Stimulated activated CD4-positive, alpha-beta T cell treated with anti-CD3 and anti-CD28 coated beads, TNF-alpha, amount 100 ng/mL, for 4 hours (primary cell): ENCODE measurements at regions not wholly inside any gene's neighbourhood (a gene's known extent, or its start where the extent isn't known, plus 50 kb on each side); places are given as distances from the start of the nearest gene placed in this dataset.

Experiments
- DNase-seq, 3 experiments: peaks; one replicate each; pipeline ENCODE4 v3.0.0-alpha.2; 2020; ENCODE audit warnings: low read depth in 3 of 3

- DNase-seq, result no peak
Observed at GRCh38 chr10:129035052-129035827, 431.8 kb upstream of the MGMT start.

DNA sequence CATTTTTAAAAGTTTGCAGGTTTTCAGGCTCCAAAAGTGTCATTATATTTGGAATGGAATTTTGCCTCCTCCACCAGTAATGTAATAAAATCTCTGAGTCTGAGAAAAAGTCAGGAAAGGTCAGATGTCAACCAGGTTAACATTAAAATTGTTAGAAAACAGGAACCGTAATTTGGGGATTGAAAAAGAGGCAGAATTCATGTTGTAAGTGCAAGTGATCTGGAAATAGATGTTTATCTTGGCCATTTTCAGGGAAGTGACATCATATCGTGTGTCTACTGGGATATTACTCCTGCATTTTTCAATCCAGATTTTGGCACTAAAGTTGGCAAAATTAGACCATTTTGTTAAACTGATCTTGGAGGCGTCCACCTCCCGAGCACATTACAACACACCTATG lies 428.5 kb upstream of the MGMT start:
- DNase-seq, result no peak

DNA sequence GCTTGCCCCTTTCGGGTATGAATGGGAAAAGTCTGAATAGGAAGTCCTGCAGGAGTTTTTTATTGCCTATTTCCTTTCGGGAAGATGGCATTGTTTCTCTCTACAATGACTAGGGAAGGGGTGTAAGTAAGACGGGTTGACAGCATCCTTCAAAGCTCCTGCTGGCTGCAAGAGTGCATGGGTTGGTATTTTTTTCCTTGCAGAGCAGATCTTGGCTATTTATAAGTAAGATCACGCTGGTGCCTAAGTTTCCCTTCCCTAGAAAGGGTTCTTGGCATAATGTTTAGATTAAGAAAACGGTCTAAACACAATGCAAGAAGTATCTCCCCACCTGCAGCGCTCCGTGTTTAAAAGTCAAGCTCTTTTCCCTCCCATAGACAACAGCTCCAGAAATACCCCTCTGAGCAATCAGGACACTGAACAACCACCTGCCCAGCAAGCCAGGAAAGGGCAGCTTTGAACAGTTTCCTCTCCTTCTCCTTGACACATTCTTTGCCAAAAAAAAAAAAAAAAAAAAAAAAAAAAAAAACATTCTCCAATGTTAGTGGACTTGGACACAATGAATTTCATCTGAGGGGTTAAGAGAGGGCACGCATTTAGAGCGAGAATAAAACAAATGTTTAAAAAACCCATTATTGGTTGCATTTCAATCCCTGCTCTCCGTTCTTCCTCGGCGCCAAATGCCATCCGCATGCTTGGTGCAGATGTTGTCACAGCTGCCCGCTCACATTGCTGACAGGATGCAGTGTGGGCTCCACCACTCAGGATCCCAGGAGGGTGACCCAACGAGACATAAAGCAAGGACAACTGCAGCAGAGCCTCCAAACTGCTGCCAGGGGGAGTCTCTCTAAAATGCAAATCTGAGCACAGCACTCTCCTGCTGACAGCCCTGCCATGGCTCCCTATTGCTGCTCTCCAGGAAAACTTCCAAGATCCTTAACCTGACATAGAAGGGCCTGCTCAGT lies 427.4 kb upstream of the MGMT start:
- DNase-seq, result no peak

DNA sequence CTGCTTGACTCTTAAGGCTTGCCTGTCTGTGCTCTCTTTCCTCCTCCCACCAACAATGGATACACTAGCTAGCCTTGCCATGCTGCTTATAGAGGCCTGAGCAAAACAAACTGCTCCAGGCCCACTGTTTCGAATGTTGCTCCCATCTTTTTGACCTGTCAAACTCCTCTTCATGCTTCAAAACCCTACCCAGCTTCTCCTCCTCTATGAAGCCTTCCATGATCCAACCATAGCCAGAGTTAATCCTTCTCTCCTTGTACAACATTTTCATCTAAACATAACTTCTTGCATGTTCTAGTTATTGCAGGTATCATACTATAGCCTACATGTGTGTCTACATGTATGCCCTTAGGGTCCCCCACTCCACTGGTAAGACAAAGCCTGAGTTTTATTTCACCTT lies 426.7 kb upstream of the MGMT start:
- no peak for DNase-seq

DNA sequence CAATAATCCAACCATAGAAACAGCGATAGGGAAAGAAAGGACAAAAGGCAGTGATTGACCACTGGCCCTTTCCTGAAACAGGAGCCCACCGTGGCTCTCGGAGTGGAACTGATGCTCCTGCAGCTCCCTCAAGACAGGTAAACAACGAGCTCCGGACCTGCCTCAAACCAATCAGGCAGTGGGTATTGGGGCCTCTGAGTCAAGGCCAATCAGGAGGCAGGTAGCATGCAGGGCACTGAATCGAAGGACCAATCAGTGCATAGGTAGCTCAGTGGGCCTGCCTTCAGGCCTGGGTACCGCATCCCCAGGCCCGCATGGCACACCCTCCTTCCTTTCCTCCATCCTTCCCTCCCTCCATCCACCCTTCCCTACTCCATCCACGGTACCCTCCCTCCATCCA lies 425.1 kb upstream of the MGMT start:
- DNase-seq, result no peak

DNA sequence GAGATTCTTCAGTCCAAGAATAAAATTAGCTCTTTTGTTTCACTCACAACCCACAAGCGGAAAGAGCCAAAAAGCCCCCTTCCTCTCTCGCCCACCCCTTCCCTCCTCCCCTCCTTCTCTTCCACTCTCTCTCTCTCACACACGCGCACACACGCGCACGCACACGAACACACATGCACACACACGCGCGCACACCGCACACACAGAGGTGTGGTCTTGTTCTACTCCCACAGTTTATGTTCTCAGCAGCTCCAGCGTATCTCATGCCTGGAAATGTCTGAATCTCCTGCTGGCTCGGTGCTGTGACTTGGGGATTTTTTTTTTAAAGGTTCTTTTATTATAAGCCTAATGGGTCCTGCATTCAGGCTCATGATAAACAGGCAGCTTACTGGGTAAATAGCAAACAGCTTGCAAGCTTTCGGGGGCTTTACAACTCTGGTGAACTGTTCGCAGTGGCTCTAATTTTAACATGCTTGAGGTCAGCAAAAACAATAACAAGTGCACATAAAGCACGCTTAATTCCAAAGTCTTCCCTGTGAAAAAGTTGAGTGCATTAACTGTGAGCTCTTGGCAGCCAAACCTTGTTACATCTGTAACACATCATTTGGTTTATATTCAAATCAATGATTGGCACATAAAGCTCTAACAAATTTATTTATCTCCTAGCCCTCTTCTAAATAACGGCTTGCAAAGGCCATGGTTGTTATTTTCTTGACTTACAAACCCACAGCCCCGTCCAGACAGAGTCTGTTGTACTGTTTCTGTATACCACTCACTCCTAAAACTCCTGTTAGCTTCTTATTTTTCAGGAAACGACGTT lies 424.1 kb upstream of the MGMT start:
- no peak for DNase-seq

DNA sequence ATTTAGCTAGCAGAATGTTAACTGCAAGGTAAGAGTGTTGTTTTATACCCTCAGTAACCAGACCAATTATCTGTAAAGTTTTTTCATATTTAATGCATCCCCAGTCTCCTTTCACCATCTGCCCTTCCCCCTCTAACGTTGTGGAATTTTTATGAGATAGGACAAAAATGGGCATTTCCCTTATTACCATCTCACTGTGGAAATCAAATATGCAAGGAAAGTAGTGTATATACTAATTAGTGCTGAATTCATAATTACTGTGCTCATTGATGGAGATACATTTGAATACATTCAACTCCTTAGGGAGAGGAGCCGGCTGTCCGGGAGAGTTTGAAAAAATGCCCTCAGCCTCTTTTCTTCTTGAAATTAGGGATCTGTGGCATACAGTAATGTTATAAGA lies 423.4 kb upstream of the MGMT start:
- no peak for DNase-seq

GRCh38 chr10:129045599-129045998 lies 421.4 kb upstream of the MGMT start:
- DNase-seq, result no peak

GRCh38 chr10:129046065-129046681 lies 420.9 kb upstream of the MGMT start:
- DNase-seq, result no peak

DNA sequence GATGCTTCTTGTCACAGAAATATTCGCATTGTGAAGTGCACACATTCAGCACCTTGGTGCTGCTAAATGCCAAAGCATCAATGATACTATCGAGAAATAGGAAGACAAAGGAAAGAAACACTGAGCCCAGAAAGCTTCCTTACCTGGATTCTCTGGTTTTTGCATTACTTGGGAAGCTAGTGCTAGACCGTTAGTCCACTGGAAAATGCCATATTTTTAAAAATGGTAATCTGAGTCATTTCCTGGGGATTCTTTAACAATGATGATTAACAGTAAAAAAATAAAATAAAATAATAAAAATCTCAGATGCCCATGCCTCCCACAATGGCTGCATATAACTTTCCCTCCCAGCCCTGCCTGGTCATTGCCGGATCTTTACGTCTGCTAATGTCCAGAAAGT lies 420.1 kb upstream of the MGMT start:
- no peak for DNase-seq

DNA sequence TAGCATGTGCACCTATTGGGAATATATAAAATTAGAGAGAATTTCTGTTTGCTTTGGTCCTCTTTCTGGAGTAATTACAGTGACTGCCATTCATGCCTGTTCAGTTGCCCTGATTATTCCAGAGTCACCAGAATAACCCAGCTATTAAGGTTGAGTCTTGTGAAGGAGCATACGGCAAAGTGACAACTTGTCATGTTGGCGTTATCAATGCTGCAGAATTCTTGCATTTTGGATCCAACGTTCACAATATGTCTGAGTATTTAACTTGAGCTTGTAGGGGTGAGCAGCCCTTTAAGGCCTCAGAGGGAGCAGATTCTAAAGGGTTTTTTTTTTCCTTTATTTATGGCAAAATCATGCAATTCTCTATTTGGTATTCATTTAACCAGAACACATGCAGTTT lies 419.4 kb upstream of the MGMT start:
- no peak for DNase-seq

DNA sequence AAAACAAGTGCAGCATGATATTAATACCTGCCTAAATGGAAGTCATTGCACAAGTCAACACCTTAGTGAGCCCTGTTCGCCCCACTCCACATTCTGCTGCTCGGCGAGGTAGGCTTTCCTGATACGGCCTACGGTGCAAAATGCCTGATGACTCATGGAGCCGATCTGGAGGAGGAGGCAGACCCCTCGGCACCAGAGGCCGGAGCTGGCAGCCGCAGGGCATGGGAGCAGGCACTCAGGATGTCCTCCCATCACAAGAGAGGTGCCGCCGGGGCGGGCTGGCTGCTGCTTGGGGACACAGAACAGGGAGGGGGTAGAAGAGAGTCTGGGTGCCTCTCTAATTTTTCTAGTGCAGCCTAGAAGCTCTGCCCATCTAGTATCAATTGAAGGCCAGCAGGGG lies 418.5 kb upstream of the MGMT start:
- DNase-seq, result no peak

DNA sequence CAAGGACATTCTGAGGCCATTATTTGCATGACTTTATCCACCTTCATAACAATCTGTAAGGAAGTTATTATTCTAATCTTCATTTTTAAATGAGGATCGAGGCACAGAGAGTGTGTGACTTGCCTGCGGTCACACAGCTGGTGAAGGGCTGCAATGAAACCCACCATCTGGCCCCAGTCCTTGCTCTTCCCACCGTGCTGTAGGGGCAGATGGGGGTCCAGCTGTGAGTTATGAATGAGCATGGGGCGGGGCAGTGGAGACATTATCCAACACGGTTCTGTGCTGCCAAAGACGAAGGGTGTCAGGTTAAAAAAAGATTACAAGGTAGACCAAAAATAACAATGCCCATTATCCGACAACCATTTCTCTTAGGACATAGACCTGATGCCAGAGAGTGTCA lies 417.5 kb upstream of the MGMT start:
- DNase-seq, result no peak

DNA sequence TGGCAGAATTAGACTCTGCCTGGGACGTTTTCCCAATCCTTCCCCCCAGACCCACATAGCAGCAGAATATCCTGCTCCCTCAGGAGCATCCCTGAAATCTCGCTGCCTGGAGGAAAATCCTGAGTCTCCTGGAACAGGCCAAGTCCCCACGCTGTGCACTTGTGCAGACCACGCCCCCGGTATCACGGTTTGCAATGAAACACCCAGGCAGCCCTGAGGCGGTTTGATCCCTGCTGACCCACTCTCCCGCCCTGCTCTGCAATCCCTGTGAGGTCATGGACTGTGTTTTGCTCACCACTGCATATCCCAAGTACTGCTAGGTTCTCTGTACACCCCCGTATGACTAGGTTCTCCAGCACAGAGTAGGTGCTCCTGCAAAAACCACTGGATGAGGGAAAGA lies 411.8 kb upstream of the MGMT start:
- DNase-seq, result no peak

DNA sequence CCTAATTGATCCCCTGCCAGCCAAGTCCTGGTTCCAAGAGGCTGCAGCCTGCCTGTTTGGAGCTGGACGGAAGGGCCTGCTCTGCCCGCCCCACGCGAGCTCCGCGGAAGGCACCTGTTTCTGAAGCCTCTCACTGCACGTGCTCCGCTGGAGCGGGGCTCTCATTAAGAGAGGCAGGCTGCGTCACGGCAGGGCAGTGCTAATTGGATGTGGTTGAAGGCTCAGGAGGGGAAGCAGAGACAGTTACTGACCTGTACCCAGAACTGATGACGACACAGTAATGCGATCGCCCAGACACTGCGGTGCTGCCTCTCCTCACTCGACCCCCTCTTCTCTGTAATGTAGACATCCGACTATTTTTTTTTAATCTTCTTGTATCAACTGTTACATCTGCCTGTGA lies 411.1 kb upstream of the MGMT start:
- DNase-seq, result no peak

GRCh38 chr10:129056734-129057689 lies 410.0 kb upstream of the MGMT start:
- no peak for DNase-seq

DNA sequence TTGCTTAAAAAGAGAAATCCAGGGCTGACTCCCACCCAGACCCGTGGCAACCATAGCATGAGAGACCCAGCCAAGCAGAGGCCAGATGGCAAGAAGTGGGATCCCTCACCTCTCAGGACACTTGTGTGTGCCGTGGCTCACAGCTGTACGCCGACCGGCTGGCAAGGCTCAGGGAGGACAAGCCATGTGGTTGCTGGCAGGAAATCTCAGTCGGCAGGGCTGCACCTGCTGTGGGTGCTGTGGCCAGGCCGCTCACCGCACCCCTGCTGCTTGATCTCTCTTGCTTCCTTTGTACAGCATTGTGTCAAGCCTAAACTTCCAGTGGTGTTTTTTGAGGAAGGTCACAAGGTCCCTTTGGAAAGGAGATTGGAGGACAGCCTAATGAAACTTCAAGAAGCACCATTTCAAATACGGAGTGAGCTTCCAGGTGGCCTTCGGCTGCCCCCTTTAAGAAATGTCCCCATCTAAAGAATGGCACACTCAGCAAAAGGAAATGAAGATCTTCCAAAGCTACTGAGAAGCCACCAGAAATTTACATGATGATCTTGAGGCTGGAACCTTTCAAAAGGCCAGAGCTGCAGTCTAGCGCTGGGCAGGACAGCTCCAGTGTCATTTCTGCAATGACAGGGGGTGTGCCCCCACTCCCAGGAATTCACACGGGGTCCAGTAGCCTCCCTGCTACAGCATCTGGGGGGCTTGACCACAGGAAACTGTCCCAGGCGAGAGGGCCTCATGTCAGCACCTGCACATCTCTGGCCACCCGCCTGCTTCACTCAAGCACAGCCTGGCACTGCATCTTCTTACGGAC lies 409.0 kb upstream of the MGMT start:
- DNase-seq, result no peak

GRCh38 chr10:129058664-129059155 lies 408.3 kb upstream of the MGMT start:
- DNase-seq, result no peak

- no peak for DNase-seq
Observed at GRCh38 chr10:129059977-129060376, 407.1 kb upstream of the MGMT start.

GRCh38 chr10:129063212-129063611 lies 403.8 kb upstream of the MGMT start:
- no peak for DNase-seq
